OCI-LY7 (cell line): ENCODE measurements at regions not wholly inside any gene's neighbourhood (a gene's known extent, or its start where the extent isn't known, plus 50 kb on each side); places are given as distances from the start of the nearest gene placed in this dataset.

Experiments used
- BruUV-seq: library from RNA; stranded (reverse); fragments of 400-500 nt; replicated peaks from 2 replicates; lab custom pipeline; 2021; lab: Mats Ljungman, UMichigan
- CTCF ChIA-PET: fragments of 300-600 bp; sonication (Branson Sonifier 250); formaldehyde crosslinking; loops from one replicate; lab custom pipeline; 2022; ENCODE audit warnings: antibody characterized with exemption; ENCODE audit not compliant: unreplicated experiment; lab: Charles Lee
- POLR2A ChIA-PET: fragments of 300-600 bp; sonication (Branson Sonifier 250); formaldehyde crosslinking; loops from one replicate; lab custom pipeline; 2022; ENCODE audit warnings: antibody characterized with exemption; lab: Charles Lee
- DNase-seq: peaks from one replicate; pipeline ENCODE4 v3.0.0-alpha.2; 2015; ENCODE audit warnings: low spot score
- H2AFZ ChIP-seq: fragments of 200-600 bp; sonication (generic), shearing (Covaris generic); 2 replicates; pipeline ENCODE4 v1.6.1; 2014; ENCODE audit warnings: mild to moderate bottlenecking, antibody characterized with exemption, low read length, moderate library complexity
- H3K27ac ChIP-seq: fragments of 200-600 bp; sonication (generic); 2 replicates; pipeline ENCODE4 v1.5.1; 2014; ENCODE audit warnings: mixed run types, low read depth, mild to moderate bottlenecking, moderate library complexity, low read length, inconsistent platforms; ENCODE audit not compliant: poor library complexity, severe bottlenecking
- H3K36me3 ChIP-seq: fragments of 200-600 bp; sonication (generic); 2 replicates; pipeline ENCODE4 v1.6.1; 2014; ENCODE audit warnings: mild to moderate bottlenecking, antibody characterized with exemption, low read length, moderate library complexity, mixed read lengths; ENCODE audit not compliant: insufficient read depth
- H3K4me1 ChIP-seq: fragments of 200-600 bp; sonication (generic); 2 replicates; pipeline ENCODE4 v1.5.1; 2014; ENCODE audit warnings: mild to moderate bottlenecking, low read length; ENCODE audit not compliant: insufficient read depth, poor library complexity, severe bottlenecking
- H3K4me2 ChIP-seq: fragments of 200-600 bp; sonication (generic); 2 replicates; pipeline ENCODE4 v1.6.1; 2014; ENCODE audit warnings: mild to moderate bottlenecking, low read length
- H3K4me3 ChIP-seq: fragments of 200-600 bp; sonication (generic); 2 replicates; pipeline ENCODE4 v1.5.1; 2014; ENCODE audit warnings: mild to moderate bottlenecking, low read depth, low read length; ENCODE audit not compliant: poor library complexity, severe bottlenecking
- H3K79me2 ChIP-seq: fragments of 200-600 bp; sonication (generic); 2 replicates; pipeline ENCODE4 v1.6.1; 2016; ENCODE audit warnings: low read depth, mild to moderate bottlenecking, low read length, moderate library complexity, mixed read lengths; ENCODE audit not compliant: insufficient read depth
- H3K9me2 ChIP-seq: fragments of 200-600 bp; sonication (generic); 2 replicates; pipeline ENCODE4 v1.6.1; 2016; ENCODE audit warnings: mild to moderate bottlenecking, low read length, mixed read lengths; ENCODE audit not compliant: insufficient read depth
- H3K9me3 ChIP-seq: fragments of 200-600 bp; sonication (generic); 2 replicates; pipeline ENCODE4 v1.6.1; 2014; ENCODE audit warnings: mild to moderate bottlenecking, mixed run types, low read length, mixed read lengths
- H4K20me1 ChIP-seq: fragments of 200-600 bp; sonication (generic); 2 replicates; pipeline ENCODE4 v1.6.1; 2014; ENCODE audit warnings: mild to moderate bottlenecking, antibody characterized with exemption, low read length, moderate library complexity, mixed read lengths; ENCODE audit not compliant: insufficient read depth
- EZH2phosphoT487 ChIP-seq: fragments of 200-600 bp; sonication (generic); IDR thresholded peaks from 2 replicates; pipeline ENCODE4 v1.6.1; 2018; ENCODE audit warnings: low read depth, borderline replicate concordance, mild to moderate bottlenecking, mixed run types, antibody characterized with exemption, low read length, moderate library complexity, mixed read lengths
- intact Hi-C: fragments of 100-400 bp; cut with micrococcal nuclease; formaldehyde crosslinking; loops from one replicate; pipeline ENCODE4 v1.10.0; 2022; ENCODE audit not compliant: unreplicated experiment
- TF ChIP-seq, protein P1 (sequence below): fragments of 200-600 bp; sonication (generic); conservative IDR thresholded peaks from 2 replicates; pipeline ENCODE4 v1.5.1; 2014; ENCODE audit warnings: mild to moderate bottlenecking, antibody characterized with exemption, low read length, moderate library complexity, mixed read lengths

DNA sequence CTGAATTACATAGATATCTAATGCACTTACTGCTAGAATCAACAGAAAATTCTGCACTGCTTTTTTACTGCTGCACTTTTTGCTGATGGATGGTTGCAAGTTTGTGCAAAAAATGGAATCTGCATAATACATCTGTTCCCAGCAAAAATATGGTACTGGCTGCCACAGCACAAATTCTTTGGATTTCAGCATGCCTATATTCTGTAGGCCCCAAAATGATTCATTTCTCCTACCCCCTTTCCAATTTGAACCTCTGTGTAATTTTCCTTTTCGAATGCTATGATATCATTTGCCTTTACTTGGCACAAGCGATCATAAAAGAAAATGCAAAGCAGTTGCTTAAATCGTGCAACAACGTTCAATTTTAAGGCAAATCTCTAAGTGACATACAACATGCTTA is 524.2 kb upstream of the NBEA start:
- POLR2A ChIA-PET = interaction anchor here (0.7 kb wide), 1 partner anchor 286 kb away, joined by 3 read pairs; no protein-coding TSS in a partner anchor
- H3K4me2 ChIP-seq = no peak overlapping the region
- TF ChIP-seq EZH2phosphoT487 = no peak
- TF ChIP-seq, protein P1, sequence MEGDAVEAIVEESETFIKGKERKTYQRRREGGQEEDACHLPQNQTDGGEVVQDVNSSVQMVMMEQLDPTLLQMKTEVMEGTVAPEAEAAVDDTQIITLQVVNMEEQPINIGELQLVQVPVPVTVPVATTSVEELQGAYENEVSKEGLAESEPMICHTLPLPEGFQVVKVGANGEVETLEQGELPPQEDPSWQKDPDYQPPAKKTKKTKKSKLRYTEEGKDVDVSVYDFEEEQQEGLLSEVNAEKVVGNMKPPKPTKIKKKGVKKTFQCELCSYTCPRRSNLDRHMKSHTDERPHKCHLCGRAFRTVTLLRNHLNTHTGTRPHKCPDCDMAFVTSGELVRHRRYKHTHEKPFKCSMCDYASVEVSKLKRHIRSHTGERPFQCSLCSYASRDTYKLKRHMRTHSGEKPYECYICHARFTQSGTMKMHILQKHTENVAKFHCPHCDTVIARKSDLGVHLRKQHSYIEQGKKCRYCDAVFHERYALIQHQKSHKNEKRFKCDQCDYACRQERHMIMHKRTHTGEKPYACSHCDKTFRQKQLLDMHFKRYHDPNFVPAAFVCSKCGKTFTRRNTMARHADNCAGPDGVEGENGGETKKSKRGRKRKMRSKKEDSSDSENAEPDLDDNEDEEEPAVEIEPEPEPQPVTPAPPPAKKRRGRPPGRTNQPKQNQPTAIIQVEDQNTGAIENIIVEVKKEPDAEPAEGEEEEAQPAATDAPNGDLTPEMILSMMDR = no peak
- H3K9me3 ChIP-seq = no peaks in the 10 kb centered on the region
- H3K27ac ChIP-seq = no peak overlapping the region
- intact Hi-C loops = no loop called here
- H3K4me3 ChIP-seq = no peak overlapping the region
- H3K36me3 ChIP-seq = no peaks in the 10 kb centered on the region
- CTCF ChIA-PET = no interaction called here
- DNase-seq = no peak
- H3K9me2 ChIP-seq = no peaks in the 10 kb centered on the region
- no peak overlapping the region for H2AFZ ChIP-seq
- no peaks in the 10 kb centered on the region for H3K79me2 ChIP-seq
- H4K20me1 ChIP-seq = no peaks in the 10 kb centered on the region
- H3K4me1 ChIP-seq = no peaks in the 10 kb centered on the region
- BruUV-seq = no TSS peak

DNA sequence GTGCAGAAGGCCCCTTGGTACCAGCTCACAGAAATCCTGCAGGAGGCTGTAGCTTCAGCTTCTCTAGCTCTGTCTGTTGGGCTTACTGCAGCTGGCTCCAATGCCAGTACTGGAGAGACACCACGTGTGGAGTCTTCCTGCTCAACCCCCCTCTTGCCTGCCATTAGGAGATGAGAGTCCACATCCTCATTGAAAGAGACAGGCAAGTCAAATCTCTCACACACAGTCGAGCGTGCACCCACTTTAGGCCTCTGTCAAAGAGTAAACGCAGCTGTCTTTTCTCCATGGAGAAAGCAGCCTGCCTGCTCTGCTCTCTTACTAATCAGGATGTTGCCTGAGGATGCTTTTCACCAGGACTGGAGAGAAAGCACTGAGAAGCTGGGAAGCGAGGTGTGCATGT is 523.0 kb upstream of the NBEA start:
- ChIA-PET CTCF (no interaction called here), POLR2A (no interaction called here)
- DNase-seq = no peak
- Histone ChIP-seq H3K4me3 (no peak overlapping the region), H3K9me3 (no peaks in the 10 kb centered on the region), H3K9me2 (no peaks in the 10 kb centered on the region), H3K79me2 (no peaks in the 10 kb centered on the region), H3K4me2 (no peak overlapping the region), H4K20me1 (no peaks in the 10 kb centered on the region), H3K27ac (no peak overlapping the region), H3K36me3 (no peaks in the 10 kb centered on the region), H3K4me1 (no peaks in the 10 kb centered on the region), H2AFZ (no peak overlapping the region)
- intact Hi-C loops = no loop called here
- TF ChIP-seq, protein P1 = no peak
- TF ChIP-seq EZH2phosphoT487 = no peak
- no TSS peak for BruUV-seq

DNA sequence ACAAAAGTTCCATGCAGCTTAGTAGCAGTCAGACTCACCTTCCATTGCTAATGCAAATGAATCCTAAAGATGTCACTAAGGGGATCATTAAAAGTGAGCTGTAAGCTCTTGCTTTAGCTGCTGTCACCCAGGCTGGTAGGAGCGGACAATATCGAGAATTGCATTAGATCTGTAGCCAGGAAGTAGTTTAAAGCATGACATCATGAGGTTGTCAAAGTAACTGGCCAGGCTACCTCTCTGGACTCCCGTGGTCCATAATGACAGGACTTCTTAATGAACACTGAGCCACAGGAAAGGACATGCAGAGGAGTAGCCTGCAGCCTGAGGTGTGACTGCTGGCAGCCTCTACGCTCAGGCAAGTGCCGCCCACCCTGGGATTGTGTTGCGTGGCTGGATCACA is 522.3 kb upstream of the NBEA start:
- ChIA-PET CTCF (no interaction called here), POLR2A (no interaction called here)
- Histone ChIP-seq H3K9me3 (no peaks in the 10 kb centered on the region), H3K4me3 (no peak overlapping the region), H3K79me2 (no peaks in the 10 kb centered on the region), H4K20me1 (no peaks in the 10 kb centered on the region), H3K4me2 (no peak overlapping the region), H3K4me1 (no peaks in the 10 kb centered on the region), H3K27ac (no peak overlapping the region), H2AFZ (no peak overlapping the region), H3K36me3 (no peaks in the 10 kb centered on the region), H3K9me2 (no peaks in the 10 kb centered on the region)
- no TSS peak for BruUV-seq
- no peak for TF ChIP-seq EZH2phosphoT487
- TF ChIP-seq, protein P1 = no peak
- intact Hi-C loops = no loop called here
- no peak for DNase-seq
